OCI-LY1 (cell line): ENCODE measurements at regions not wholly inside any gene's neighbourhood (a gene's known extent, or its start where the extent isn't known, plus 50 kb on each side); places are given as distances from the start of the nearest gene placed in this dataset.

Experiments
- H2AFZ ChIP-seq: fragments of 200-600 bp; sonication (generic), shearing (Covaris generic); 2 replicates; pipeline ENCODE4 v1.6.0; 2014; ENCODE audit warnings: antibody characterized with exemption, mild to moderate bottlenecking, low read length
- H3F3A ChIP-seq: fragments of 200-600 bp; sonication (generic), shearing (Covaris generic); 2 replicates; pipeline ENCODE4 v1.6.0; 2014; ENCODE audit warnings: mild to moderate bottlenecking, antibody characterized with exemption, low read length, moderate library complexity; ENCODE audit not compliant: insufficient read depth
- H3K27ac ChIP-seq: fragments of 200-600 bp; sonication (generic); 2 replicates; pipeline ENCODE4 v1.5.1; 2014; ENCODE audit warnings: low read length, mixed run types, mild to moderate bottlenecking, low read depth; ENCODE audit not compliant: poor library complexity, severe bottlenecking
- H3K27me3 ChIP-seq: fragments of 200-600 bp; sonication (generic); 2 replicates; pipeline ENCODE4 v1.6.0; 2014; ENCODE audit warnings: antibody characterized with exemption, mild to moderate bottlenecking, low read length, moderate library complexity; ENCODE audit not compliant: insufficient read depth
- H3K36me3 ChIP-seq: fragments of 200-600 bp; sonication (generic); 2 replicates; pipeline ENCODE4 v1.6.1; 2014; ENCODE audit warnings: mild to moderate bottlenecking, antibody characterized with exemption, low read length, moderate library complexity, mixed read lengths; ENCODE audit not compliant: insufficient read depth
- H3K4me1 ChIP-seq: fragments of 200-600 bp; sonication (generic); 2 replicates; pipeline ENCODE4 v1.5.1; 2014; ENCODE audit warnings: mild to moderate bottlenecking, low read length, moderate library complexity; ENCODE audit not compliant: insufficient read depth, severe bottlenecking
- H3K4me2 ChIP-seq: fragments of 200-600 bp; sonication (generic), shearing (Covaris generic); 2 replicates; pipeline ENCODE4 v1.6.1; 2014; ENCODE audit warnings: low read length
- H3K4me3 ChIP-seq: fragments of 200-600 bp; sonication (generic); 2 replicates; pipeline ENCODE4 v1.5.1; 2014; ENCODE audit warnings: low read length, low read depth, mild to moderate bottlenecking, mixed read lengths; ENCODE audit not compliant: poor library complexity, severe bottlenecking
- H3K79me2 ChIP-seq: fragments of 200-600 bp; shearing (Covaris generic); 2 replicates; pipeline ENCODE4 v1.6.1; 2016; ENCODE audit warnings: mixed run types, low read length, mixed read lengths; ENCODE audit not compliant: insufficient read depth
- H3K9ac ChIP-seq: fragments of 200-600 bp; sonication (generic), shearing (Covaris generic); 2 replicates; pipeline ENCODE4 v1.6.1; 2014; ENCODE audit warnings: mild to moderate bottlenecking, low read length, mixed read lengths
- H3K9me2 ChIP-seq: fragments of 200-600 bp; sonication (generic), shearing (Covaris generic); 2 replicates; pipeline ENCODE4 v1.6.1; 2014; ENCODE audit warnings: low read depth, mild to moderate bottlenecking, low read length, mixed read lengths
- H3K9me3 ChIP-seq: fragments of 200-600 bp; shearing (Covaris generic); 2 replicates; pipeline ENCODE4 v1.6.1; 2014; ENCODE audit warnings: low read length, mixed read lengths
- H4K20me1 ChIP-seq: fragments of 200-600 bp; sonication (generic), shearing (Covaris generic); 2 replicates; pipeline ENCODE4 v1.6.0; 2016; ENCODE audit warnings: mild to moderate bottlenecking, low read length; ENCODE audit not compliant: insufficient read depth
- EZH2 ChIP-seq: fragments of 200-600 bp; sonication (generic), shearing (Covaris generic); IDR thresholded peaks from 2 replicates; pipeline ENCODE4 v1.8.0; 2017; ENCODE audit warnings: borderline replicate concordance, mixed run types, mild to moderate bottlenecking, antibody characterized with exemption, low read length, moderate library complexity, mixed read lengths
- TF ChIP-seq, protein P1 (sequence below): fragments of 200-600 bp; sonication (generic), shearing (Covaris generic); IDR thresholded peaks from 2 replicates; pipeline ENCODE4 v1.5.1; 2017; ENCODE audit warnings: mild to moderate bottlenecking, antibody characterized with exemption, low read length, moderate library complexity, mixed read lengths

DNA sequence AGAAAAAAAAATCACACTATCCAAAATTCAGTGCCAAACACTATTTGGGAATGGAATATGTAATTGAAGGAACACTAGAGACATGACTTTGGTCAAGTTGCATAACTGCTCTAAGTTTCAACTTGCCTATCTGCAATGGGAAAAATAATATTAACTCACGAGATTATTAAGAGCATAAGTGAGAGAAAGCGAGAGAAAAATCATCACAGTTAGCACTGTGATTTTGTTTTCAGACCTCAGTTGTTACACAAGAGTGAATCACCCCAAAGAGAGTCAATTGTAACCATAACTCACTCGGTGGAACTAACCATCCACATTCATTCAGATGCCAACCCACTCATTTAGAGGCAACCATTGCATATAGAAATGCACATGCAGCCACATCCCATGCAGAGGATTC, 147.1 kb downstream of the NHLRC3 start:
- no peak overlapping the region for H3K9ac ChIP-seq
- H3F3A ChIP-seq, result no peaks in the 10 kb centered on the region
- no peaks in the 10 kb centered on the region for H4K20me1 ChIP-seq
- H3K36me3 ChIP-seq, result no peaks in the 10 kb centered on the region
- H2AFZ ChIP-seq, result no peak overlapping the region
- TF ChIP-seq EZH2, result no peak
- TF ChIP-seq, protein P1, sequence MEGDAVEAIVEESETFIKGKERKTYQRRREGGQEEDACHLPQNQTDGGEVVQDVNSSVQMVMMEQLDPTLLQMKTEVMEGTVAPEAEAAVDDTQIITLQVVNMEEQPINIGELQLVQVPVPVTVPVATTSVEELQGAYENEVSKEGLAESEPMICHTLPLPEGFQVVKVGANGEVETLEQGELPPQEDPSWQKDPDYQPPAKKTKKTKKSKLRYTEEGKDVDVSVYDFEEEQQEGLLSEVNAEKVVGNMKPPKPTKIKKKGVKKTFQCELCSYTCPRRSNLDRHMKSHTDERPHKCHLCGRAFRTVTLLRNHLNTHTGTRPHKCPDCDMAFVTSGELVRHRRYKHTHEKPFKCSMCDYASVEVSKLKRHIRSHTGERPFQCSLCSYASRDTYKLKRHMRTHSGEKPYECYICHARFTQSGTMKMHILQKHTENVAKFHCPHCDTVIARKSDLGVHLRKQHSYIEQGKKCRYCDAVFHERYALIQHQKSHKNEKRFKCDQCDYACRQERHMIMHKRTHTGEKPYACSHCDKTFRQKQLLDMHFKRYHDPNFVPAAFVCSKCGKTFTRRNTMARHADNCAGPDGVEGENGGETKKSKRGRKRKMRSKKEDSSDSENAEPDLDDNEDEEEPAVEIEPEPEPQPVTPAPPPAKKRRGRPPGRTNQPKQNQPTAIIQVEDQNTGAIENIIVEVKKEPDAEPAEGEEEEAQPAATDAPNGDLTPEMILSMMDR, result no peak
- no peaks in the 10 kb centered on the region for H3K9me2 ChIP-seq
- no peaks in the 10 kb centered on the region for H3K9me3 ChIP-seq
- no peaks in the 10 kb centered on the region for H3K4me1 ChIP-seq
- no peaks in the 10 kb centered on the region for H3K79me2 ChIP-seq
- H3K4me3 ChIP-seq, result no peak overlapping the region
- no peak overlapping the region for H3K27ac ChIP-seq
- no peak overlapping the region for H3K4me2 ChIP-seq
- no peaks in the 10 kb centered on the region for H3K27me3 ChIP-seq

DNA sequence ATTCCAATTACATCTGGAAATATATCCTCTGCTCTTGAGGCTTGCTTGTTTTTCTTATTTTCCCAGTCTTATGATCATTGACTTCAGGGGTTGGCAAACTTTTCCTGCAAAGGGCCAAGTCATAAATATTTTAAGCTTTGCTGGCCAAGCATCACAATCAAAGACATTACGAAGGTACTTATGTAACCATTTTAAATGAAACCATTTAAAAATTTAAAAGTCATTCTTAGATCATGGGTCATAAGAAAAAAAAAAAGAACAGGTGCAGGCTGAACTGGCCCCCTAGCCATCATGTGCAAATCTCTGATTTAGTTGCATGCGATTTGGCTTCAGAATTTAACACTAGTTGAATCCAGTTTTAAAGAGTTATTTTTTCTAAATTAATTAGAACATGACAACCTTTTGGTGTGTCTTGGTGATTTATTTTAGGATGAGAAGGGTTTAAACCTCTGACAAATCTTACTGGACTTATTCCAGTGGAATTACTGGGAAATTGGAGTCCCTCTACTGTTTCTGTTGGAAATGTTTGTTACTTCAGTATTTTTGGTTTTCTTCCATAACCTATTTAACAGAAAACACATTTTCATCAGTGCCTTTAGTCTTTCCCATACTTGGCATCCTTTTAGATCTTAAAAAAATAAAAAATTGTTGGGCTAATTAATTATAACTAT, 148.1 kb downstream of the NHLRC3 start:
- no peaks in the 10 kb centered on the region for H3K4me1 ChIP-seq
- no peaks in the 10 kb centered on the region for H3K36me3 ChIP-seq
- H3F3A ChIP-seq, result no peaks in the 10 kb centered on the region
- no peaks in the 10 kb centered on the region for H3K79me2 ChIP-seq
- TF ChIP-seq, protein P1, result no peak
- TF ChIP-seq EZH2, result no peak
- no peaks in the 10 kb centered on the region for H3K9me2 ChIP-seq
- H4K20me1 ChIP-seq, result no peaks in the 10 kb centered on the region
- H2AFZ ChIP-seq, result no peak overlapping the region
- H3K27ac ChIP-seq, result no peak overlapping the region
- H3K9me3 ChIP-seq, result no peaks in the 10 kb centered on the region
- no peak overlapping the region for H3K9ac ChIP-seq
- no peak overlapping the region for H3K4me2 ChIP-seq
- H3K27me3 ChIP-seq, result no peaks in the 10 kb centered on the region
- H3K4me3 ChIP-seq, result no peak overlapping the region

DNA sequence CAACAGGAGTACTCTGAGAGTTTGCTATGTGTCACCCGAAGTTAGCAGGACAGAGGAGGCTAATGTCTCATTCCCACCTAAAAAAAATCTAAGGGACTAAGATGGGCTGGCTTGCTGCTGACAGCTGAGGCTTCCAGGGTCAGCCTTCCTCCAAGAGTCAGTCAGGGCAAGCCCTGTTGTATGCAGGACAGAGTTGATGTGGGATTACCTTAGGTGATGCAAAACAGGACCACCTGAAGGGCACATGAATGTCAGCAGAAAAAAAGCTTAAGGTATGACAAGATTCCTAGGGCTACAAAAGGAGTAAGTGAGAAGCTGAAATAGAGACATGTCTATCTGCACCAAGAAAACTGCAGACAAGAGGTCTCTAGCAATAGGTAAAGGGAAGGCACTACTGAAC, 151.5 kb downstream of the NHLRC3 start:
- no peaks in the 10 kb centered on the region for H3K36me3 ChIP-seq

More for the DNA sequence above, 151.5 kb downstream of the NHLRC3 start:
- no peak overlapping the region for H2AFZ ChIP-seq
- H3K79me2 ChIP-seq, result no peaks in the 10 kb centered on the region
- H4K20me1 ChIP-seq, result no peaks in the 10 kb centered on the region
- no peak overlapping the region for H3K4me2 ChIP-seq
- TF ChIP-seq, protein P1, result no peak
- TF ChIP-seq EZH2, result no peak
- no peaks in the 10 kb centered on the region for H3K9me3 ChIP-seq
- no peaks in the 10 kb centered on the region for H3K9me2 ChIP-seq
- no peak overlapping the region for H3K27ac ChIP-seq
- no peaks in the 10 kb centered on the region for H3K27me3 ChIP-seq
- H3K9ac ChIP-seq, result no peak overlapping the region
- H3K4me3 ChIP-seq, result no peak overlapping the region
- no peaks in the 10 kb centered on the region for H3F3A ChIP-seq
- H3K4me1 ChIP-seq, result no peaks in the 10 kb centered on the region
